ENCODE measurements at regions not wholly inside any gene's neighbourhood (a gene's known extent, or its start where the extent isn't known, plus 50 kb on each side); places are given as distances from the start of the nearest gene placed in this dataset.
"Not testable (repeated sequence)": the region's sequence is repeated elsewhere in the genome, so short reads cannot be mapped to it uniquely, and the experiment has no call there.

DNA sequence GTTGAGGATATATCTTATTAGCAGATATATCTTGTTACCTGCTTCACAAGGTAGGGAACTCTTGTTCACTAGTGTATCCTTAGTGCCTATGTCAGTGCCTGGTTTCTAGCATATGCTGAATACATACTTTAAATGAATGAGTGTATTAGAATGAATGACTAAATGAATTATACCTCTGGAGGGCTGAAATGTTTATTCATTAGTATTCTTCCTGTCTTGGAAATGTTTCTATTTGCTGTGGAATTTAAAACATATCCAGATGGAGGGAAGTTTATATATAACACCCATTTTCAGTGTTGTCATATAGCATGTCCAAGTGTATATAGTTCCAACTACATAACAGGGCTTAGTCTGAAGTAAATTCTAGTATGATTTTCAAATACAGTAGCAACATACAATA lies 581.5 kb downstream of the TBL1XR1 start:
- Histone ChIP-seq H3K4me3 (replicated peaks in 1 of 3; ENCODE audit: insufficient read depth in 1 of 3, low read depth in 2 of 3, low read length in 3 of 3) (no peak overlapping the region), H3K27ac (ENCODE audit: extremely low read length, insufficient read depth, low read length) (no peak overlapping the region), H3K79me2 (ENCODE audit: insufficient read depth, low read length) (no peaks in the 10 kb centered on the region), H2AFZ (ENCODE audit: low read length) (no peak overlapping the region), H3K27me3 (ENCODE audit: control insufficient read depth in 1 of 2, insufficient read depth in 2 of 2, low read length in 2 of 2) (no peaks in the 10 kb centered on the region; a peak in 1 of 5 replicates), H3K4me2 (ENCODE audit: low read depth, low read length) (no peak overlapping the region), H3K36me3 (replicated peaks in 1 of 2; ENCODE audit: control insufficient read depth in 1 of 2, insufficient read depth in 2 of 2, low read length in 2 of 2) (no peaks in the 10 kb centered on the region), H3K9me3 (ENCODE audit: low read length) (no peaks in the 10 kb centered on the region), H4K20me1 (ENCODE audit: insufficient read depth, low read length) (no peaks in the 10 kb centered on the region), H3K9ac (ENCODE audit: insufficient read depth, low read depth, low read length) (no peak overlapping the region), H3K4me1 (ENCODE audit: insufficient read depth, low read length) (no peaks in the 10 kb centered on the region)
- CTCF ChIA-PET (ENCODE audit: low intra/inter-chr PET ratio, low total read pairs): no interaction called here
- POLR2A ChIA-PET: no interaction called here
- ATAC-seq (no peak), FAIRE-seq (no peak), DNase-seq (ENCODE audit: low spot score) (no peak)
- no TSS peak for BruUV-seq (replicated peaks)
- in situ Hi-C loops (cut with HindIII; ENCODE audit: extremely low pct_ligation_motif_present, low pct_unique_long_range_greater_than_20kb) (no loop called here), intact Hi-C loops (cut with micrococcal nuclease; ENCODE audit: unreplicated experiment) (no loop called here)
- no peak for TF ChIP-seq SSRP1 (CRISPR knock-in tag; IDR thresholded peaks at IDR 0.05)
- TF ChIP-seq ZFX (CRISPR knock-in tag; IDR thresholded peaks at IDR 0.05; ENCODE audit: low read depth): no peak

DNA sequence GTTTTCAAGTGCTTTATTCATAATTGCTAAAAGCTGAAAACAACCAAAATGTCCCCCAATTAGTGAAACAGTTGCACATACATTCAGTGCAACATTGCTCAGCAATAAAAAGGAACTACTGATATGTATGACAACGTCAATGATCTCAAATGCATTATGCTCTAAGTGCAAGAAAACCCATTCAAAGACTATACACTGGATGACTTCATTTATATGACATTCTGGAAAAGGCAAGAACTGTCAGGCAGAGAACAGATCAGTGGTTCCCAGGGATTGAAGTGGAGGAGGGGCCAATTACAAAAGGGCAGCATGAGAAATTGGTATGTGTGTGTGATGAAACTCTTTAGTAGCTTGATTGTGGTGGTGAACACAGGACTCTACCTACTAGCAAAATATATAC lies 585.6 kb downstream of the TBL1XR1 start:
- Histone ChIP-seq H3K4me3 (replicated peaks in 1 of 3; ENCODE audit: insufficient read depth in 1 of 3, low read depth in 2 of 3, low read length in 3 of 3) (no peak overlapping the region), H4K20me1 (ENCODE audit: insufficient read depth, low read length) (no peaks in the 10 kb centered on the region), H3K4me2 (ENCODE audit: low read depth, low read length) (no peak overlapping the region), H3K79me2 (ENCODE audit: insufficient read depth, low read length) (no peaks in the 10 kb centered on the region), H2AFZ (ENCODE audit: low read length) (no peak overlapping the region), H3K9ac (ENCODE audit: insufficient read depth, low read depth, low read length) (no peak overlapping the region), H3K27me3 (ENCODE audit: control insufficient read depth in 1 of 2, insufficient read depth in 2 of 2, low read length in 2 of 2) (no peaks in the 10 kb centered on the region), H3K36me3 (replicated peaks in 1 of 2; ENCODE audit: control insufficient read depth in 1 of 2, insufficient read depth in 2 of 2, low read length in 2 of 2) (no peaks in the 10 kb centered on the region), H3K4me1 (ENCODE audit: insufficient read depth, low read length) (no peaks in the 10 kb centered on the region), H3K9me3 (ENCODE audit: low read length) (no peaks in the 10 kb centered on the region), H3K27ac (ENCODE audit: extremely low read length, insufficient read depth, low read length) (no peak overlapping the region)
- no peak for ATAC-seq
- 0% methylated on average over 1 of the region's 1 CpG for WGBS (ENCODE audit: low lambda C conversion rate)
- POLR2A ChIA-PET: no interaction called here
- no peak for FAIRE-seq
- BruUV-seq (replicated peaks): no TSS peak
- in situ Hi-C loops (cut with HindIII; ENCODE audit: extremely low pct_ligation_motif_present, low pct_unique_long_range_greater_than_20kb): no loop called here
- CTCF ChIA-PET (ENCODE audit: low intra/inter-chr PET ratio, low total read pairs): no interaction called here
- intact Hi-C loops (cut with micrococcal nuclease; ENCODE audit: unreplicated experiment): no loop called here
- DNase-seq (ENCODE audit: low spot score): no peak
- TF ChIP-seq ATRX (CRISPR knock-in tag; IDR thresholded peaks at IDR 0.05; ENCODE audit: borderline replicate concordance) (no peak), BORCS8-MEF2B (CRISPR knock-in tag; IDR thresholded peaks at IDR 0.05) (no peak)

DNA sequence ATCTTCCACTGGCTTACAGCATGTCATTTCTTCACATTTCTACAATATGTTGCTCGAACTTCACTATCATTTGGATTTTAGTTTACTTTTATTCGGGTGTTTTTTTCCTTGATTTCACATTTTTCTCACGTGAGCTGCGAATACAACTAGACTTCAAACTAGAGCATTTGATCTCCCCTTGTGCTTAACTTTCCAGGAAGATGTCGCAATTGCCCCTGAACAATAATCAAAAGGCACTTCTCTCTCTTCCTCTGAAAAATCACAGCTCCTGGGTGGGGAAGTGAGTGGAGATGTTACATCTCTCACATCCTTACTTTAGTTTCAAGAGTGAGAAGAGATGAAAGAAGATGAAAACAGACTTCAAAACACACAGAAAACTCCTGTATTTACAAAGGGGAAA lies 587.9 kb downstream of the TBL1XR1 start:
- ChIA-PET CTCF (ENCODE audit: low intra/inter-chr PET ratio, low total read pairs) (no interaction called here), POLR2A (no interaction called here)
- H3K4me1 ChIP-seq (ENCODE audit: insufficient read depth, low read length): no peaks in the 10 kb centered on the region
- H3K27ac ChIP-seq (ENCODE audit: extremely low read length, insufficient read depth, low read length): no peak overlapping the region
- H2AFZ ChIP-seq (ENCODE audit: low read length): no peak overlapping the region
- intact Hi-C loops (cut with micrococcal nuclease; ENCODE audit: unreplicated experiment): no loop called here
- no peaks in the 10 kb centered on the region for H3K27me3 ChIP-seq (ENCODE audit: control insufficient read depth in 1 of 2, insufficient read depth in 2 of 2, low read length in 2 of 2)
- H3K4me3 ChIP-seq (replicated peaks in 1 of 3; ENCODE audit: insufficient read depth in 1 of 3, low read depth in 2 of 3, low read length in 3 of 3): no peak overlapping the region
- H3K79me2 ChIP-seq (ENCODE audit: insufficient read depth, low read length): no peaks in the 10 kb centered on the region
- ATAC-seq: no peak
- FAIRE-seq: no peak
- 1% methylated on average over 5 of the region's 5 CpGs for WGBS (ENCODE audit: low lambda C conversion rate)
- no peaks in the 10 kb centered on the region for H3K9me3 ChIP-seq (ENCODE audit: low read length)
- DNase-seq (ENCODE audit: low spot score): no peak
- H3K9ac ChIP-seq (ENCODE audit: insufficient read depth, low read depth, low read length): no peak overlapping the region
- no peaks in the 10 kb centered on the region for H3K36me3 ChIP-seq (replicated peaks in 1 of 2; ENCODE audit: control insufficient read depth in 1 of 2, insufficient read depth in 2 of 2, low read length in 2 of 2)
- H3K4me2 ChIP-seq (ENCODE audit: low read depth, low read length): no peak overlapping the region
- no TSS peak for BruUV-seq (replicated peaks)
- TF ChIP-seq ZNF577 (CRISPR knock-in tag; IDR thresholded peaks at IDR 0.05; ENCODE audit: borderline replicate concordance, low read depth): no peak
- 0 out of 2 replicates have a peak, but pooled peaks have one; percentile 8 for TF ChIP-seq CEBPB (IDR thresholded peaks at IDR 0.05; ENCODE audit: borderline replicate concordance, low read depth, low read length)
- no peaks in the 10 kb centered on the region for H4K20me1 ChIP-seq (ENCODE audit: insufficient read depth, low read length)
- in situ Hi-C loops (cut with HindIII; ENCODE audit: extremely low pct_ligation_motif_present, low pct_unique_long_range_greater_than_20kb): no loop called here

DNA sequence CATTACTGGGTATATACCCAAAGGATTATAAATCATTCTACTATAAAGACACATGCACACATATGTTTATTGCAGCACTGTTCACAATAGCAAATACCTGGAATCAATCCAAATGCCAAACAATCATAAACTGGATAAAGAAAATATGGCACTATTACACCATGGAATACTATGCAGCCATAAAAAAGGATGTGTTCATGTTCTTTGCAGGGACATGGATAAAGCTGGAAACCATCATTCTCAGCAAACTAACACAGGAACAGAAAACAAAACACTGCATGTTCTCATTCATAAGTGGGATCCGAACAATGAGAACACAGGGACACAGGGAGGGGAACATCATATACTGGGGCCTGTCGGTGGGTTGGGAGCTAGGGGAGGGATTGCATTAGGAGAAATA lies 591.7 kb downstream of the TBL1XR1 start:
- intact Hi-C loops (cut with micrococcal nuclease; ENCODE audit: unreplicated experiment); H3K27me3 ChIP-seq (ENCODE audit: control insufficient read depth in 1 of 2, insufficient read depth in 2 of 2, low read length in 2 of 2); H3K9me3 ChIP-seq (ENCODE audit: low read length); H3K27ac ChIP-seq (ENCODE audit: extremely low read length, insufficient read depth, low read length); POLR2A ChIA-PET; ATAC-seq; BruUV-seq (replicated peaks); H4K20me1 ChIP-seq (ENCODE audit: insufficient read depth, low read length); DNase-seq (ENCODE audit: low spot score); CTCF ChIA-PET (ENCODE audit: low intra/inter-chr PET ratio, low total read pairs); FAIRE-seq; H3K79me2 ChIP-seq (ENCODE audit: insufficient read depth, low read length); H3K9ac ChIP-seq (ENCODE audit: insufficient read depth, low read depth, low read length); H3K36me3 ChIP-seq (replicated peaks in 1 of 2; ENCODE audit: control insufficient read depth in 1 of 2, insufficient read depth in 2 of 2, low read length in 2 of 2); in situ Hi-C loops (cut with HindIII; ENCODE audit: extremely low pct_ligation_motif_present, low pct_unique_long_range_greater_than_20kb); H3K4me2 ChIP-seq (ENCODE audit: low read depth, low read length); H3K4me1 ChIP-seq (ENCODE audit: insufficient read depth, low read length); H3K4me3 ChIP-seq (replicated peaks in 1 of 3; ENCODE audit: insufficient read depth in 1 of 3, low read depth in 2 of 3, low read length in 3 of 3); H2AFZ ChIP-seq (ENCODE audit: low read length): not testable (repeated sequence)
- WGBS (ENCODE audit: low lambda C conversion rate): 18% methylated on average over 2 of the region's 2 CpGs
